Heart right ventricle (tissue), 16 donors: ENCODE measurements at regions not wholly inside any gene's neighbourhood (a gene's known extent, or its start where the extent isn't known, plus 50 kb on each side); places are given as distances from the start of the nearest gene placed in this dataset.

ENCODE experiments used
- ATAC-seq, 8 donors: fragments of 200-7000 bp; cut with Tn5 transposase; one replicate each; pipeline ENCODE4 v1.9.1; 2020; ENCODE audit warnings: mild to moderate bottlenecking in 8 of 8, moderate library complexity in 8 of 8, moderate number of reproducible peaks in 1 of 8
- DNase-seq, 2 donors: peaks; one replicate each; pipeline ENCODE4 v3.0.0-alpha.2; 2020
- H3K27ac ChIP-seq, 10 donors: fragments of 200-600 bp; sonication (generic) in 2 of 10; one replicate each; pipeline versions ENCODE4 v1.5.0 to v1.8.0; 2020 to 2022; ENCODE audit warnings: mild to moderate bottlenecking in 3 of 10
- H3K27me3 ChIP-seq, 7 donors: fragments of 200-600 bp; one replicate each; pipeline ENCODE4 v1.8.0; 2021 to 2022; ENCODE audit warnings: mild to moderate bottlenecking in 2 of 7
- H3K36me3 ChIP-seq, 9 donors: fragments of 200-600 bp; sonication (generic) in 1 of 9; one replicate each; pipeline versions ENCODE4 v1.5.0 to v1.8.0; 2020 to 2022; ENCODE audit warnings: mild to moderate bottlenecking in 2 of 9
- H3K4me1 ChIP-seq, 9 donors: fragments of 200-600 bp; sonication (generic) in 1 of 9; one replicate each; pipeline versions ENCODE4 v1.5.0 to v1.8.0; 2020 to 2022; ENCODE audit warnings: mild to moderate bottlenecking in 4 of 9
- H3K4me3 ChIP-seq, 10 donors: fragments of 200-600 bp; sonication (generic) in 2 of 10; one replicate each; pipeline versions ENCODE4 v1.5.0 to v1.8.0; 2020 to 2022; ENCODE audit warnings: mild to moderate bottlenecking in 7 of 10, moderate library complexity in 2 of 10
- H3K9me3 ChIP-seq, 11 donors: fragments of 200-600 bp in 10 of 11; sonication (generic) in 2 of 11; one replicate each; pipeline versions ENCODE4 v1.5.0 to v1.8.0; 2013 to 2022; ENCODE audit warnings: mild to moderate bottlenecking in 2 of 11, control low read depth in 1 of 11, moderate library complexity in 1 of 11
- CTCF ChIP-seq, 9 donors: fragments of 200-600 bp; sonication (generic) in 2 of 9; IDR thresholded peaks; one replicate each; pipeline versions ENCODE4 v1.5.0 to v1.8.0; 2021 to 2022; ENCODE audit warnings: antibody characterized with exemption in 9 of 9, mild to moderate bottlenecking in 5 of 9, moderate library complexity in 1 of 9
- WGBS, 2 donors: extraction: QIAGEN DNeasy Blood & Tissue Kit; methylation state at CpG; one replicate each; pipeline ENCODE4 v1.1.7; 2013; ENCODE audit warnings: inconsistent platforms in 1 of 2; 5-methylcytosine and 5-hydroxymethylcytosine counted together
- intact Hi-C, 10 donors: fragments of 100-400 bp; cut with DNase I; formaldehyde crosslinking; loops; one replicate each; pipeline versions ENCODE4 v1.11.1 to v1.14.2; 2022
- donor health status: Arrhythmogenic right ventricular cardiomyopathy.
- donor health status: ischemic (EF 13 %, LVEDD 7.1; RV severe dilation, severe dysfunction).
- donor health status: healthy with polysubstance abuse.
- donor health status: DM: no; HTN: yes; CAD: no.
- donor health status: DM: no; HTN: no; CAD: no.
- donor health status: ischemic (EF 25% LVEDD 6.9; RV normal size, moderate dysfunction).
- donor health status: ischemic (EF 25% LVEDD 5.7; RV mildly dilated, moderate dysfunction).
- donor health status: healthy.
- donor health status: DM: yes; HTN: yes; CAD: no.
- donor health status: Ischemic cardiomyopathy.
- donor health status: ischemic (EF 35%, LVEDD 5.7; RV mildly dilated, moderate dysfunction).
- donor health status: nonischemic (EF 11% LVEDD 7.7; RV severe dilation, severe dysfunction).
- donor health status: DM: yes; HTN: yes; CAD: no.
- donor health status: PGD.
- donor health status: ischemic (EF 29% LVEDD 5.4; RV normal size, mild dysfunction).
- donor health status: nonischemic (EF 23%, LVEDD 6.1; RV moderate dilation, normal function).

GRCh38 chr10:108638225-108638624 lies 1285.1 kb downstream of the XPNPEP1 start:
- ATAC-seq (no peak), DNase-seq (no peak)
- H3K27ac ChIP-seq, result no peak overlapping the region
- intact Hi-C loops, result no loop called here
- TF ChIP-seq CTCF (IDR thresholded peaks at IDR 0.05), result no peak
- H3K4me3 ChIP-seq, result no peak overlapping the region
- peaks cover 0 to 2% (median 0%) of the 10 kb centered on the region in 7 donors for H3K27me3 ChIP-seq
- no peaks in the 10 kb centered on the region for H3K4me1 ChIP-seq
- WGBS, 2 donors, result 72 to 80% methylated on average over 3 of the region's 3 CpGs
- H3K36me3 ChIP-seq, result no peaks in the 10 kb centered on the region
- peaks cover 0 to 11% (median 0%) of the 10 kb centered on the region in 11 donors for H3K9me3 ChIP-seq

- no peaks in the 10 kb centered on the region for H3K27me3 ChIP-seq
- H3K4me1 ChIP-seq, result no peaks in the 10 kb centered on the region
- no peaks in the 10 kb centered on the region for H3K36me3 ChIP-seq
- ATAC-seq, result no peak
- H3K9me3 ChIP-seq, result peaks cover 0 to 11% (median 0%) of the 10 kb centered on the region in 11 donors
- H3K27ac ChIP-seq, result no peak overlapping the region
- WGBS, 2 donors, result 51 to 64% methylated on average over 2 of the region's 2 CpGs
- TF ChIP-seq CTCF (IDR thresholded peaks at IDR 0.05), result no peak
- intact Hi-C loops, result no loop called here
- DNase-seq, result no peak
- H3K4me3 ChIP-seq, result no peak overlapping the region
These were observed 1290.3 kb downstream of the XPNPEP1 start for GRCh38 chr10:108633046-108633445.

- DNase-seq (no peak), ATAC-seq (no peak)
- no peak for TF ChIP-seq CTCF (IDR thresholded peaks at IDR 0.05)
- 50 to 56% methylated on average over 1 of the region's 1 CpG for WGBS, 2 donors
- no peak overlapping the region for H3K4me3 ChIP-seq
- H3K36me3 ChIP-seq, result no peaks in the 10 kb centered on the region
- no peaks in the 10 kb centered on the region for H3K27me3 ChIP-seq
- intact Hi-C loops, result no loop called here
- H3K4me1 ChIP-seq, result no peaks in the 10 kb centered on the region
- peaks cover 0 to 11% (median 0%) of the 10 kb centered on the region in 11 donors for H3K9me3 ChIP-seq
- no peak overlapping the region for H3K27ac ChIP-seq
These were observed 1291.2 kb downstream of the XPNPEP1 start for GRCh38 chr10:108632144-108632543.

- no peaks in the 10 kb centered on the region for H3K36me3 ChIP-seq
- peaks cover 0 to 4% (median 0%) of the 10 kb centered on the region in 11 donors for H3K9me3 ChIP-seq
- intact Hi-C loops, result no loop called here
- H3K4me1 ChIP-seq, result no peaks in the 10 kb centered on the region
- no peak for DNase-seq
- H3K4me3 ChIP-seq, result no peak overlapping the region
- ATAC-seq, result no peak
- WGBS, 2 donors, result 70 to 71% methylated on average over 2 of the region's 2 CpGs
- H3K27me3 ChIP-seq, result no peaks in the 10 kb centered on the region
- no peak overlapping the region for H3K27ac ChIP-seq
- TF ChIP-seq CTCF (IDR thresholded peaks at IDR 0.05), result no peak
These were observed 1292.0 kb downstream of the XPNPEP1 start for GRCh38 chr10:108631332-108631731.
